Adipocyte (in vitro differentiated cells): ENCODE measurements at regions not wholly inside any gene's neighbourhood (a gene's known extent, or its start where the extent isn't known, plus 50 kb on each side); places are given as distances from the start of the nearest gene placed in this dataset.

Experiments used
- DNase-seq: peaks from one replicate; pipeline ENCODE4 v3.0.0-alpha.2; 2015; ENCODE audit warnings: low read depth
- H3K27me3 ChIP-seq: replicated peaks from 2 replicates; pipeline ENCODE4 v1.7.0; 2013; ENCODE audit warnings: mild to moderate bottlenecking, low read length, moderate library complexity; ENCODE audit not compliant: control insufficient read depth, insufficient read depth
- H3K36me3 ChIP-seq: 2 replicates; pipeline ENCODE4 v1.7.0; 2013; ENCODE audit warnings: low read length, mild to moderate bottlenecking, moderate library complexity; ENCODE audit not compliant: control insufficient read depth, insufficient read depth, severe bottlenecking
- H3K4me1 ChIP-seq: 2 replicates; pipeline ENCODE4 v1.7.0; 2013; ENCODE audit warnings: mild to moderate bottlenecking, low read length, moderate library complexity; ENCODE audit not compliant: control insufficient read depth, insufficient read depth
- H3K4me3 ChIP-seq: 2 replicates; pipeline ENCODE4 v1.7.0; 2013; ENCODE audit warnings: mild to moderate bottlenecking, low read length, moderate library complexity
- H3K9ac ChIP-seq: 2 replicates; pipeline ENCODE4 v1.7.0; 2013; ENCODE audit warnings: mild to moderate bottlenecking, low read length, moderate library complexity
- H3K9me3 ChIP-seq: 2 replicates; pipeline ENCODE4 v1.7.0; 2013; ENCODE audit warnings: mild to moderate bottlenecking, low read length, moderate library complexity; ENCODE audit not compliant: control insufficient read depth

DNA sequence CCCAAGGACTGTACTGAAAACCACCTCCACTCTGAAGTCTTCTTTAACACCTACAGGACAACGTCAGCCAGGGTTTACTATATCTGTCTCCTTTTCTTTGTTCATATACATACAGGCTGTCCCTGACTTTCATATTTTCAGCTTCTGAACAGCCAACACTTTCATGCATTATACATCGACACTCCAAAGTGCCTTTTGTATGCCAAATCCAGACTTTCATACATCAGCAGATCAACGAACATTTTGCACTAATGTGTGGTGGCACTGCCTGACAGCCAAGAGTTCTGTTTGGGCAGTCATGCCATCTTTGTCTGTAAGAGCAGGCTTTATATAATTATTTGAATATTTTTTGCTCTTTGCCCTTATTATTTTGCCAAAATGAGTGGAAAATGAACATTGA, 487.4 kb downstream of the CETN3 start:
- Histone ChIP-seq H3K27me3 (no peaks in the 10 kb centered on the region), H3K9me3 (no peaks in the 10 kb centered on the region), H3K4me3 (no peak overlapping the region), H3K36me3 (no peaks in the 10 kb centered on the region), H3K4me1 (no peaks in the 10 kb centered on the region), H3K9ac (no peak overlapping the region)
- DNase-seq, result no peak

DNA sequence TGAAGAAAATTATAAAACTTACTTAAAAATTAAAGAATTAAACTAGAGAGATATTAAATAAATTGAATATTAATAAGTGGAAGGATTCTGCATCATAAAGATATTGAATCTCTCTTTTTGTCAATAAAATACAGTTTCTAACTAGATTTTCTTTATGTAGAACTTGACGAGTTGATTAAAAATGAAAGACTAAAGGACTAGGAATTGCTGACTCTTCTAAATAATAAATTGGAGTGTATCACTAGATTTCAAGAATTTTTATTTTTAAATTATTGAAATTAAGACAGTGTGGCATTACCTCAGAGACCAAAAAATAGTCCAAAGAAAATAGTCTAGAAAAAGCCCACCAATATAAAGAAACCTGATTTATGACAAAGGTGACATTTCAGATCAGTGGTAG, 492.4 kb downstream of the CETN3 start:
- Histone ChIP-seq H3K9ac (no peak overlapping the region), H3K4me3 (no peak overlapping the region), H3K9me3 (peaks cover 16% of the 10 kb centered on the region), H3K36me3 (no peaks in the 10 kb centered on the region), H3K27me3 (no peaks in the 10 kb centered on the region), H3K4me1 (no peaks in the 10 kb centered on the region)
- DNase-seq, result no peak

DNA sequence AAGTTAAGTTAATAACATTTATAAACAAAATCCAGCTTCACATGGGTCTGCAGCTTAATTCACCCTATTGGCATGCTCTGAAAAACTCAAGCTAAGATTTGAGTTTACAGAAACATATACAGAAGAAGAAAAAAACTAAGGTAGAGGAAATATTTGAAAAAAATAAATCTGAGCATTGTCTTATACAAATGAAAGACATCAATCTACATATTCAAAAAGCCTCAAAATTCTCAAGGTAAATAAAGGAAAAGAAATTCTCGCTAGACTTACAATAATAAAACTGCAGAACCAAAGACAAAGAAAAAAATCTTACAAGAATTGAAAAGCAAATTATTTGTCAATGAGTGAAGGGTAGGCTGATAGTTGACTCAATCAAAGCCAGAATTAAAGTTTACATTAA, 493.4 kb downstream of the CETN3 start:
- peaks cover 16% of the 10 kb centered on the region for H3K9me3 ChIP-seq
- no peaks in the 10 kb centered on the region for H3K27me3 ChIP-seq
- no peak for DNase-seq
- no peak overlapping the region for H3K9ac ChIP-seq
- H3K4me3 ChIP-seq, result no peak overlapping the region
- H3K4me1 ChIP-seq, result no peaks in the 10 kb centered on the region
- no peaks in the 10 kb centered on the region for H3K36me3 ChIP-seq

DNA sequence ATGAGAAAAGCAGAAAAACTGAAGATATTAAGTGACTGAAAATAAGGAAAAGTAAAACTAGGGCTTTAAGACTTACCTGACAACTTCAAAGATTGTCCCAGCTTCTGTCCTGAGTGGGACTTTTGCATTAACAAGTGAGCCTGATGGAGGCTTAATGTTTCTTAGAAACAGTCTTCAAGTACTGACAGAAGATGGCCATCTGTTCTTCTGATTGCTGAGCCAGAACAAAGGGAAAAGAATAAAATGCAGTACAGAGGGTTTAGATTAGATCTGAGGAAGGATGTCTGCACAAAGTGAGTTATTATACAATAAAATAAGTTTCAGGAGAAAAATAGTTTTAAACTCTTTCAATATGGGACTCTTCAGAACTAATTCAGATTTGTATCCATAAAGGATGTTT, 500.7 kb downstream of the CETN3 start:
- Histone ChIP-seq H3K27me3 (no peaks in the 10 kb centered on the region), H3K4me1 (no peaks in the 10 kb centered on the region), H3K4me3 (no peak overlapping the region), H3K9ac (no peak overlapping the region), H3K36me3 (no peaks in the 10 kb centered on the region), H3K9me3 (peaks cover 7% of the 10 kb centered on the region)
- no peak for DNase-seq

DNA sequence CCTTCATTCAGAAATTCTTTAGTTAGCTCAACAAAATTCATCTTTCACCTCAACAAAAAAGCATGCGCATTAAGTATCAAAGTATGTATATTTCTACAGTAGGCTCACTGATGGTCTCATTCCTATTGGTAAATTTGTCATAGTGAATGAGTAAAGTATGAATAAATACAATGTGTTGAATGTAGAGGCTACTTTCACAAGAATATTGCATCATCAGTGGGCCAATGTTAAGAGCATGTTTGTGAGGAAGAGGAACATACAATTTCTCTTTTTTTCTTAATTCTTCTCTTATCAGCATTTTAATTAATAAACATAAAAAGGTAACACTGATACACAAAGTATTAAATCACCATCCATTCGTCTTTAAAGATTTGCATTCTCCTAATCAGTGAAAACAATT, 505.1 kb downstream of the CETN3 start:
- Histone ChIP-seq H3K9ac (no peak overlapping the region), H3K27me3 (no peaks in the 10 kb centered on the region), H3K4me1 (no peaks in the 10 kb centered on the region), H3K9me3 (peaks cover 7% of the 10 kb centered on the region), H3K4me3 (no peak overlapping the region), H3K36me3 (no peaks in the 10 kb centered on the region)
- DNase-seq, result no peak

DNA sequence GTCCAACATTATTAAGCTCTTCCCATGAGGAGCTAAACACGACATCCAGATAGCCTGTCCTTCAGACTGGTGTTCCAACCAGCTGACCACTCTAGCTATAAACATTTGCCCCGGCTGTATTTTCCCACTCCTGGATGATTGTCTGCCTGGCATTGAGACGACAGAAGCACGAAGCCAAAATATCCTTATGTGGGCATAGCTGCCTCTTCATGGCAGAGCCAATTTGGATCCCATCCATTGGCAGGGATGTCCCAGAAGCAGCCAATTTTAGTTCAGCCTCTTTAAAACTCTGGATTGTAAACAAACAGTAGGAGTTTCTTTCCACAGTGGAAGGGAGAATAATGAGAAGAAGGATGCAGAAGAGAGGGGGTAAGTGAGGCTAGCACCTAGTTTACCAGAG, 507.6 kb downstream of the CETN3 start:
- no peaks in the 10 kb centered on the region for H3K4me1 ChIP-seq
- H3K9ac ChIP-seq, result no peak overlapping the region
- no peaks in the 10 kb centered on the region for H3K36me3 ChIP-seq
- no peak for DNase-seq
- H3K27me3 ChIP-seq, result no peaks in the 10 kb centered on the region
- H3K4me3 ChIP-seq, result no peak overlapping the region
- peaks cover 7% of the 10 kb centered on the region for H3K9me3 ChIP-seq

DNA sequence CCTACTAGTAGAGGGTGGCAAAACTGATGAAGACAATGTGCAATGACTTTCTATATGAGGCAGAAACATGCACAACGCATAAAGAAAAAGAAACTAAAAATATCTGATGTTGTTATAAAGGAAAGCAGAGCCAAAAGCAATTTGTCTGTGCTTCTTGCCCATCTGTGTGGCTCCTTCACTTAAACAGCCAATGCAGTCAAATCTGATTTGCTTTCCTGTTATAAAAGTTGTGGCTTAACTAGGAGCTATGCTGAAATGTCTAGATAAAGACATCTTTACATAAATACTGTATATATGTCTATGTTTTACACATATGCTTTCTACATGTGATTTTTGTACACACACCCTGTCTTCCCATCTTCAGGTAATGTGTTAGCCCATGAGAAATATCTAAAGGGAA, 508.2 kb downstream of the CETN3 start:
- H3K9me3 ChIP-seq, result peaks cover 8% of the 10 kb centered on the region
- no peaks in the 10 kb centered on the region for H3K4me1 ChIP-seq
- no peak overlapping the region for H3K4me3 ChIP-seq
- no peak overlapping the region for H3K9ac ChIP-seq
- no peaks in the 10 kb centered on the region for H3K36me3 ChIP-seq
- no peaks in the 10 kb centered on the region for H3K27me3 ChIP-seq
- DNase-seq, result no peak

DNA sequence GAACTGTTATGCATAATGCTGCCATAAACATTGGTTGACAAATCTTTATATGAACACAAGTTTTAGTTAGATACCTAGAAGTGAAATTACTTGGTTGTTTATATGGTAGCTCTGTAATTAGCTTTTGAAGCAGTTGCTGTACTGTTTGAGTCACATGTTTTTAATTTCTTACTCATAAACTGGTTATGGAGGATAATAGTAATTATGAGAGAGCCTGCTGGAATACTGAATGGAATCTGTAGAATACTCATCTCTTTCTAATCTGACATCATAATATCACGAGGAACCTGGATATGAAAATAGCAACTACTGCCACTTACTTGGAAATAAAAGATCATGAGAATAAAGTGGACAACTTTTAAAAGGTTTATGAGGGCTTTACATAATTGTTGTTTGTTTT, 509.2 kb downstream of the CETN3 start:
- Histone ChIP-seq H3K36me3 (no peaks in the 10 kb centered on the region), H3K4me1 (no peaks in the 10 kb centered on the region), H3K4me3 (no peak overlapping the region), H3K9ac (no peak overlapping the region), H3K9me3 (peaks cover 16% of the 10 kb centered on the region), H3K27me3 (no peaks in the 10 kb centered on the region)
- DNase-seq, result no peak

DNA sequence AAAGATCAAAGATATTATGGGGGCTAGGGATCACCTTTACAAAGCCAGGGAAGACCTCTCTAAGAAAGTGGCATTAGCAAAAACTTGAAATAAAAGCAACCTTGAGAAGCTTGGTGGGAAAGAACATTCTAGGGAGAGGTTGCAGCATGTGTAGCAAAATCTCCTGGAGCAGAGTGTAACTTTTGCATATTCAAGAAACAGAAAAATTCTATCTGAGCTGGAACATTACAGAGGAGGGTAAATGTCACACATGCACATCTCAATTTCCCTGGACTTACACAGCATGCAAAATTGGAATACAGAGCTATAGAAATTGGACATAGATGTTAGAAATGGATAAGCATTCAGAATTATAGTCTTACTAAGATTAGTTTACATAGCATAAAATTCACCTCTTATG, 510.0 kb downstream of the CETN3 start:
- Histone ChIP-seq H3K4me3 (no peak overlapping the region), H3K9me3 (peaks cover 24% of the 10 kb centered on the region)

DNA sequence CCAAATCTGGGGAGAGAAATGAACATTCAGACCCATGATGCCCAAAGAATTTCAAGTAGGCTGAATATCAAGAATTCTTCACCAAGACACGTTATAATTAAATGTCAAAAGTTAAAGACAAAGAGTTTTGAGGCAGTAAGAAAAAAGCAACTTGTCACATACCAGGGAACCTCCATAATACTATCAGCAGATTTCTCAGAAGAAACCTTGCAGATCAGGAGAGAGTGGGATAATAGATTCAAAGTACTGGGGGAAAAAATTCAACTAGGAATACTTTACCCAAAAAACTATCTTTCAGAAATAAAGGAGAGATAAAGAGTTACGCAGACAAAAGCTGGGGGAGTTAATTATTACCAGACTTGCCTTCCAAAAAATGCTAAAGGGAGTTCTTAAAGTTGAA, 516.0 kb downstream of the CETN3 start:
- Histone ChIP-seq H3K4me3 (no peak overlapping the region), H3K4me1 (no peaks in the 10 kb centered on the region), H3K27me3 (no peaks in the 10 kb centered on the region), H3K9me3 (peaks cover 50% of the 10 kb centered on the region), H3K9ac (no peak overlapping the region), H3K36me3 (no peaks in the 10 kb centered on the region)
- no peak for DNase-seq

More for the DNA sequence above, 510.0 kb downstream of the CETN3 start:
- no peaks in the 10 kb centered on the region for H3K4me1 ChIP-seq
- DNase-seq, result no peak
- H3K27me3 ChIP-seq, result no peaks in the 10 kb centered on the region
- H3K36me3 ChIP-seq, result no peaks in the 10 kb centered on the region
- no peak overlapping the region for H3K9ac ChIP-seq

DNA sequence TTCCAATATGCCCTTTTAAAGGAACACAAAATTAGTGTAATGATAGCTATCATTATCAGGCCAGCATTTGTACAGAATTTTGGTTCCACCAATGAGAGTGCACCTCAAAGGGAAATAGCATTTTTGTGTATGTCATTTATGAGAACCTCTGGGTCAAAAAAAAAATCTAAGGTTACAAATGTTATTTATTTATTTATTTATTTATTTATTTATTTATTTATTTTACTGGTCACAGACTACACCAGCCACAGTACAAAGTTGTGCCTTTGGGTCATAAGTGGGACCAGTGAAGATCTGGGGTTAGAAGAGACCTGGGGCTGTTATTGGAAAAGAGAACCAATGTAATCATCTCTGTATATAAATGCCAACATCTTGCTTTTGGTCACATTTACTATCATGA, 523.9 kb downstream of the CETN3 start:
- Histone ChIP-seq H3K4me3 (no peak overlapping the region), H3K9me3 (no peaks in the 10 kb centered on the region)

DNA sequence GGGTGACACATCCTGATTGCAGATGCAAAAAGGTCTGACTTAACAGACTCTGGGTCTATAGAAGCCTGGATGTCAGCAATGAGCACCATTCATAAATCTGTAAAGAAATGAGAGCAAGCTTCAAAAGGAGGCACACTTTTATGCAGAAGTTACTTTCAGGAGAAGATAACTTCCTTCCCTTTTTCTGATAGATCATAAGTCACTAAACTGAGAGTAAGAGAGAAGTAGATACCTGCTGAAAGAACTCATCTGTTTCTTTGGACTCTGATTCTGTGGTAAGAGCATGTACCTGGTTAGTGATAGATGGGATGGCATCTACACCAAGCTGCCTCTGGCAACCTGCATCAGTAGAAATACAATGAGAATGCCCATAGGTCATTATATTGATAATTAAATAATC, 525.6 kb downstream of the CETN3 start:
- Histone ChIP-seq H3K9me3 (no peaks in the 10 kb centered on the region), H3K27me3 (no peaks in the 10 kb centered on the region), H3K4me1 (no peaks in the 10 kb centered on the region), H3K36me3 (no peaks in the 10 kb centered on the region), H3K9ac (no peak overlapping the region), H3K4me3 (no peak overlapping the region)
- DNase-seq, result no peak

More for the DNA sequence above, 523.9 kb downstream of the CETN3 start:
- Histone ChIP-seq H3K4me1 (no peaks in the 10 kb centered on the region), H3K36me3 (no peaks in the 10 kb centered on the region), H3K9ac (no peak overlapping the region), H3K27me3 (no peaks in the 10 kb centered on the region)
- no peak for DNase-seq
